ENCODE measurements at regions not wholly inside any gene's neighbourhood (a gene's known extent, or its start where the extent isn't known, plus 50 kb on each side); places are given as distances from the start of the nearest gene placed in this dataset.

GRCh38 chr3:117624424-117624823, 914.8 kb downstream of the TUSC7 start:
- TF ChIP-seq POLR2A (IDR thresholded peaks at IDR 0.05) (no peak), CTCF (IDR thresholded peaks at IDR 0.05) (no peak)

All from right lobe of liver (tissue), 4 donors.